ENCODE measurements at regions not wholly inside any gene's neighbourhood (a gene's known extent, or its start where the extent isn't known, plus 50 kb on each side); places are given as distances from the start of the nearest gene placed in this dataset.
A peak's percentile ranks its signal among the peaks of the same experiment; 100 is the strongest.

- no peaks in the 10 kb centered on the region; the same call in 2 of the 3 replicates for H3K36me3 Mint-ChIP-seq (ENCODE audit: low read depth)
- DNase-seq (ENCODE audit: low spot score) (peak; percentile 75), ATAC-seq (peak; percentile 34)
- Histone ChIP-seq H3K4me3 (no peak overlapping the region), H3K36me3 (ENCODE audit: insufficient read depth) (no peaks in the 10 kb centered on the region), H3K27ac (ENCODE audit: low read depth) (no peak overlapping the region), H3K9me2 (ENCODE audit: insufficient read depth) (no peaks in the 10 kb centered on the region), H3K4me2 (no peak overlapping the region), H2AFZ (no peak overlapping the region), H3K79me2 (replicated peaks; ENCODE audit: insufficient read depth) (no peaks in the 10 kb centered on the region), H3K27me3 (ENCODE audit: insufficient read depth) (no peaks in the 10 kb centered on the region), H4K20me1 (replicated peaks; ENCODE audit: insufficient read depth) (no peaks in the 10 kb centered on the region), H3K4me1 (ENCODE audit: insufficient read depth) (peaks cover 13% of the 10 kb centered on the region; the same call in 1 of the 2 replicates), H3F3A (replicated peaks; ENCODE audit: low read depth) (no peaks in the 10 kb centered on the region)
- no peak overlapping the region for H3K27ac Mint-ChIP-seq
- H3K4me3 Mint-ChIP-seq = no peak overlapping the region
- no peaks in the 10 kb centered on the region for H3K9me3 Mint-ChIP-seq
- H3K4me1 Mint-ChIP-seq = peaks cover 51% of the 10 kb centered on the region
- H3K27me3 Mint-ChIP-seq (ENCODE audit: insufficient read depth, low read depth, poor library complexity) = peaks cover 28% of the 10 kb centered on the region
- no peak for TF ChIP-seq CREB1 (CRISPR knock-in tag; IDR thresholded peaks at IDR 0.05; ENCODE audit: low read depth)
- TF ChIP-seq EZH2 (IDR thresholded peaks at IDR 0.05; ENCODE audit: low read depth, unreplicated experiment) = no peak
- TF ChIP-seq ZNF114 (CRISPR knock-in tag; IDR thresholded peaks at IDR 0.05) = no peak
- TF ChIP-seq EZH2phosphoT487 (IDR thresholded peaks at IDR 0.05; ENCODE audit: unreplicated experiment) = no peak
- TF ChIP-seq, protein P1, sequence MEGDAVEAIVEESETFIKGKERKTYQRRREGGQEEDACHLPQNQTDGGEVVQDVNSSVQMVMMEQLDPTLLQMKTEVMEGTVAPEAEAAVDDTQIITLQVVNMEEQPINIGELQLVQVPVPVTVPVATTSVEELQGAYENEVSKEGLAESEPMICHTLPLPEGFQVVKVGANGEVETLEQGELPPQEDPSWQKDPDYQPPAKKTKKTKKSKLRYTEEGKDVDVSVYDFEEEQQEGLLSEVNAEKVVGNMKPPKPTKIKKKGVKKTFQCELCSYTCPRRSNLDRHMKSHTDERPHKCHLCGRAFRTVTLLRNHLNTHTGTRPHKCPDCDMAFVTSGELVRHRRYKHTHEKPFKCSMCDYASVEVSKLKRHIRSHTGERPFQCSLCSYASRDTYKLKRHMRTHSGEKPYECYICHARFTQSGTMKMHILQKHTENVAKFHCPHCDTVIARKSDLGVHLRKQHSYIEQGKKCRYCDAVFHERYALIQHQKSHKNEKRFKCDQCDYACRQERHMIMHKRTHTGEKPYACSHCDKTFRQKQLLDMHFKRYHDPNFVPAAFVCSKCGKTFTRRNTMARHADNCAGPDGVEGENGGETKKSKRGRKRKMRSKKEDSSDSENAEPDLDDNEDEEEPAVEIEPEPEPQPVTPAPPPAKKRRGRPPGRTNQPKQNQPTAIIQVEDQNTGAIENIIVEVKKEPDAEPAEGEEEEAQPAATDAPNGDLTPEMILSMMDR (conservative IDR thresholded peaks at IDR 0.05; ENCODE audit: low read depth in 2 of 2) = no peak
- no peak for TF ChIP-seq JUNB (IDR thresholded peaks at IDR 0.05; ENCODE audit: unreplicated experiment)
- no peak for TF ChIP-seq STAT1 (IDR thresholded peaks at IDR 0.05; ENCODE audit: unreplicated experiment)
- TF ChIP-seq ZNF462 (CRISPR knock-in tag; IDR thresholded peaks at IDR 0.05) = no peak
- TF ChIP-seq NANOG (IDR thresholded peaks at IDR 0.05; ENCODE audit: borderline replicate concordance) = no peak
- TF ChIP-seq, protein P2, sequence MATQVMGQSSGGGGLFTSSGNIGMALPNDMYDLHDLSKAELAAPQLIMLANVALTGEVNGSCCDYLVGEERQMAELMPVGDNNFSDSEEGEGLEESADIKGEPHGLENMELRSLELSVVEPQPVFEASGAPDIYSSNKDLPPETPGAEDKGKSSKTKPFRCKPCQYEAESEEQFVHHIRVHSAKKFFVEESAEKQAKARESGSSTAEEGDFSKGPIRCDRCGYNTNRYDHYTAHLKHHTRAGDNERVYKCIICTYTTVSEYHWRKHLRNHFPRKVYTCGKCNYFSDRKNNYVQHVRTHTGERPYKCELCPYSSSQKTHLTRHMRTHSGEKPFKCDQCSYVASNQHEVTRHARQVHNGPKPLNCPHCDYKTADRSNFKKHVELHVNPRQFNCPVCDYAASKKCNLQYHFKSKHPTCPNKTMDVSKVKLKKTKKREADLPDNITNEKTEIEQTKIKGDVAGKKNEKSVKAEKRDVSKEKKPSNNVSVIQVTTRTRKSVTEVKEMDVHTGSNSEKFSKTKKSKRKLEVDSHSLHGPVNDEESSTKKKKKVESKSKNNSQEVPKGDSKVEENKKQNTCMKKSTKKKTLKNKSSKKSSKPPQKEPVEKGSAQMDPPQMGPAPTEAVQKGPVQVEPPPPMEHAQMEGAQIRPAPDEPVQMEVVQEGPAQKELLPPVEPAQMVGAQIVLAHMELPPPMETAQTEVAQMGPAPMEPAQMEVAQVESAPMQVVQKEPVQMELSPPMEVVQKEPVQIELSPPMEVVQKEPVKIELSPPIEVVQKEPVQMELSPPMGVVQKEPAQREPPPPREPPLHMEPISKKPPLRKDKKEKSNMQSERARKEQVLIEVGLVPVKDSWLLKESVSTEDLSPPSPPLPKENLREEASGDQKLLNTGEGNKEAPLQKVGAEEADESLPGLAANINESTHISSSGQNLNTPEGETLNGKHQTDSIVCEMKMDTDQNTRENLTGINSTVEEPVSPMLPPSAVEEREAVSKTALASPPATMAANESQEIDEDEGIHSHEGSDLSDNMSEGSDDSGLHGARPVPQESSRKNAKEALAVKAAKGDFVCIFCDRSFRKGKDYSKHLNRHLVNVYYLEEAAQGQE (IDR thresholded peaks at IDR 0.05; ENCODE audit: unreplicated experiment) = no peak
- TF ChIP-seq POLR2AphosphoS5 (IDR thresholded peaks at IDR 0.05; ENCODE audit: low read depth) = no peak
- TF ChIP-seq, protein P3, sequence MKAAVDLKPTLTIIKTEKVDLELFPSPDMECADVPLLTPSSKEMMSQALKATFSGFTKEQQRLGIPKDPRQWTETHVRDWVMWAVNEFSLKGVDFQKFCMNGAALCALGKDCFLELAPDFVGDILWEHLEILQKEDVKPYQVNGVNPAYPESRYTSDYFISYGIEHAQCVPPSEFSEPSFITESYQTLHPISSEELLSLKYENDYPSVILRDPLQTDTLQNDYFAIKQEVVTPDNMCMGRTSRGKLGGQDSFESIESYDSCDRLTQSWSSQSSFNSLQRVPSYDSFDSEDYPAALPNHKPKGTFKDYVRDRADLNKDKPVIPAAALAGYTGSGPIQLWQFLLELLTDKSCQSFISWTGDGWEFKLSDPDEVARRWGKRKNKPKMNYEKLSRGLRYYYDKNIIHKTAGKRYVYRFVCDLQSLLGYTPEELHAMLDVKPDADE (IDR thresholded peaks at IDR 0.05) = no peak
- TF ChIP-seq ZNF331 (CRISPR knock-in tag; IDR thresholded peaks at IDR 0.05; ENCODE audit: low read depth) = no peak
Measured at GRCh38 chr1:22252251-22252650, 109.4 kb upstream of the WNT4 start.
